HG02588 (cell line): ENCODE measurements at regions not wholly inside any gene's neighbourhood (a gene's known extent, or its start where the extent isn't known, plus 50 kb on each side); places are given as distances from the start of the nearest gene placed in this dataset.

Source experiments
- ATAC-seq: cut with Tn5 transposase; IDR thresholded peaks from one replicate; pipeline ENCODE4 v1.9.1; 2021; ENCODE audit warnings: mild to moderate bottlenecking, moderate library complexity; ENCODE audit not compliant: unreplicated experiment

DNA sequence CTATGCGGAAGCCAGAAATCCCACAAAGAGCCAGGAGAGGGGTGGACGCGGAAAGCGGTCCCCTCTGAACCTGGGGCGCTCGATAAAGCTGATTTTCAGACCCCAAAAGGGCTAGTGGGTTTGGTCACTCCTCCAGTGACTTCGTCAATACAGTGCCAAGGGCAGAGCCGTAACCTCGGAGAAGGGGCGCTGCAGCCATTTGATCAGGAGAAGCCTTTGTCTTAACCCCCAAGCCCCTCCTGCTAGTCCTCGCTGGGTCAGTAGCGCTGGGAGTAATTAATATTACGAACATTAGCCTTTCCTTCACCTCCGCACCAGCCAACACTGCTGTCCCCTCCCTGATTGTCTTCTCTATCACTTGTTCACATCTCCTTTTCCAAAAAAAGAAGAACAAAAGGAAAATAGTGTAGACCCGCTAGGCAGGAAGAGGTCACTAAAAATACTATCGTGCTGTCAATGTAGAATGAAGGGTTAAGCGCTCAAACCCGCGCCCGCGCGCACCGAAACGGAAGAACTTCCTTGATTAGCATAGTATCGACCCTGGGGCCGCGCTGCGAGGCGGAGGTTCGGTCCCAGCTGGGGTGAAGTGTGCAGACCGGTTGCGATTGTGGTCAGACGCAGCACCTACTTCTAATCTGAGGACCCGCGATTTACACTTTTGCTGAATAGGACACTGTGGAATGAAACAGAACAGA, 63.2 kb upstream of the MAPRE2 start:
- peak; percentile 14 for ATAC-seq

DNA sequence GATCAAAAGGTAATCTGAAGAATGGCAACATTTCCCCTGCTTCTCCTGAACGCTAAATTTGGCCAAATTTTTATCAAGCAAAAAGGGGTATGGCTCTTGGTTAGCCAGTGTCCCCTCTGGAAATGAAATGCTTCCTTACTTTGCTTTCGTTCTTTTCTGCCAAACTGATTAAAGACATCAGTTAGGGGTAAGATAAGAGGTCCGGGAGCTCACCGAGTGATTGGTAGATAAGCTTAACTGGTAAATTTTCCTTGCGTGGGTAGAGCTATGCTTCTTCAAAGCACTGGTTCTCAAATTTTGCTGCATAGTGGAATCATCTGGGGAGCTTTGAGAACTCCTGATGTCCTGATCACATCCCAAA, 62.7 kb upstream of the MAPRE2 start:
- no peak for ATAC-seq

DNA sequence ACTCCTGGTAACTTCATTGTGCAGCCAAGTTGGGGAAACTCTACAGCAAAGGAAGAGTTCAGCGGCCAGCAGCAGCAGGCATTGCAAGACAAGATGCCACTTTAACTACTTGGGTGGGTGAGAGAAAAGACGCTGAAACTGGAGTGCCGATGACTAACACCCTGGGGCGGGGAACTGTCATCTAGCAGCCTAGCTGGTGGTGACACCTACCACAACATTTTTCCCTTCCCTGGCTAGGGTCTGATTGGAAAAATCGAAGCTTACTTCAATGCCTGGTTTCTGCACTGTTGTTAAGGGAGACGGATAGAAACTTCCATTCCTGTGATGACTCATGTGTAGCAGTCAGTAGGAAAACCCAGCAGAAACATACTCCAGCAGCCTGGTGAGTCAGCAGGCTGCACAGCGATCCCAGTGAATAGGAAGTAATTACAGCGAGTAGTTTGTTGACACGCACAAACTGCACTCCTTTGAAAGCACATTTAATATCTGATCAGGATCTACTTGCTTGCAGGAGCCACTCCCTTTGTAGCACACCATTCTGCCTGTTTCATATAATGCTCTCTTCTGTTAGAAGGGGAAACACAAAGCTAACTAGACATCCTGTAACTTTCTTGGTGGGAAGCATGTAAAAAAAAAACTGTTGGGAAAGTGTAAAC, 62.1 kb upstream of the MAPRE2 start:
- ATAC-seq: peak; percentile 36

DNA sequence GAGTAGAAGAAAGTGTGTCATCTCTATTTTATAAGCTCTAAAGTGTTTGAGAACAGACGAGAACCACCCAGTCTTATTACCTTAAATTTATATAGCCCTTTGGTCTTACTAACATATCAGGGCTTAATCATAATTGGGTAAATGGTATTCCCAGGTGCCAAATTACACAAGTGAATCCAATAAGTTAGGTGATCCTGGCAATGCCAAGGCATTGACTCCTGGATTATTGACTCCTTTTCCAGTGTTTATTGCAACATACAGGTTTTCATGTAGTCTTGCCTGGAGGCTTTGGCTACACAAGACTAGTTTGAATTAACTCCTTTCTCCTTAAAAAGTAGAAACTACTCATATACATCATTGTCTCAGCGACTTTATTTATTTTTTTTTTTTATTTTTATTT, 59.7 kb upstream of the MAPRE2 start:
- no peak for ATAC-seq

DNA sequence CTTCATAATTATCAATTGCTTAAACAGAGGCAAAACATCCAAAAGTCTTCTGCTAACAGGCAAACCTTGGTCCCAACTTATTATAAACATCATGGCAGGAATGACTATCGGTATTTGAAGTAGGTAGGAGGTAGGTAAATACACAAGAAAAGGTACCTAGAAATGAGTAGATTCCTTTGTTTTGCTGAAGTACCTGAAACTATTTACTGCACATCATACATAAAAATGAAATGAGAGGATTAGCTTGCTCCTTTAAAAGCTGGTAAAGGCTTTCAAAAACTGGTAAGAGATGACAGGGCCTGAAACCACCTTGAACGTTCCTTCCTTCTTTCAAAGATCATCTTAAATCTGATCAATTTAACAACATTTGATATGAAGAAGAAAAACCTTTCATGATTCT, 55.2 kb upstream of the MAPRE2 start:
- no peak for ATAC-seq

DNA sequence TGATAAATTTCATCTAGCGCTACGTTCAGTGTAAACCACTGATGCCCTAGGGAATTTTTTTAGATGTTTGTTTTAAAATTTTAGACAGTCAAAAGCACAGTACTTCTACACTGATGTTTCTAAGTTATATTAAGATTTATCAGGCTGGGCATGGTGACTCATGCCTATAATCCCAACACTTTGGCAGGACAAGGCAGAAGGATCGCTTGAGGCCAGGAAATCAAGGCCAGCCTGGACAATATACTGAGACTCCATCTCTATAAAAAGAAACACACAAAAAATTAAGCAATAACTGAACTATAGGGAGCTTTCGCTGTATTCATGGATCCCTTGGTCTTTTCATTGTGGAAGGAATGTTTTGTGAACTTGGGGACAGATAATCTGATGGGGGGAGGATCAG, 50.6 kb upstream of the MAPRE2 start:
- no peak for ATAC-seq

DNA sequence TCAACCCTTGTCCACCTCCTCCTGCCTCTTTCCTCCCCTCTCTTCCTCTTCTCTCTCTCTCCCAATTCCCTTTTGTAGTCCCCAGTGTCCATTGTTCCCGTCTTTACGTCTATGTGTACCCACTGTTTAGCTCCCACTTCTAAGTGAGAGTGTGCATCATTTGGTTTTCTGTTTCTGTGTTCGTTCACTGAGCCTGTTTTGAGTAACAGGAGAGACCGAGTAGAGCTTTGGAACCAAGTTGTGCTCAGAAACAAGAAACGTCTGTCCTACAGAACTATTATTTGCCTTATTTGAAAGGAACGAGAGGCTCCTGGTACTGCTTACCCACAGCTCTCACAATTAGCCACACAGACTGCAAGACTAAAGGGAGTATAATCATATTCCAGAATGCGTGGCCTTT, 50.1 kb upstream of the MAPRE2 start:
- ATAC-seq: no peak
